Endothelial cell of umbilical vein (primary cell): ENCODE measurements at regions not wholly inside any gene's neighbourhood (a gene's known extent, or its start where the extent isn't known, plus 50 kb on each side); places are given as distances from the start of the nearest gene placed in this dataset.

Experiments
- BruUV-seq: library from RNA; stranded (reverse); fragments of 400-500 nt; replicated peaks from 2 replicates; lab custom pipeline; 2021; lab: Mats Ljungman, UMichigan
- CTCF ChIA-PET: fragments of 300-600, 350-600 bp; sonication (Branson Sonifier 250); formaldehyde crosslinking; loops from one replicate; lab custom pipeline; 2021; ENCODE audit warnings: antibody characterized with exemption, inconsistent platforms; lab: Charles Lee
- POLR2A ChIA-PET: fragments of 300-600, 350-600 bp; sonication (Branson Sonifier 250); formaldehyde crosslinking; loops from one replicate; lab custom pipeline; 2021; ENCODE audit warnings: antibody characterized with exemption, inconsistent platforms; lab: Charles Lee
- DNase-seq: peaks from one replicate; pipeline ENCODE4 v3.0.0-alpha.2; 2011; ENCODE audit warnings: low read depth, low spot score
- FAIRE-seq: peaks from 2 replicates; lab custom pipeline; 2011; peaks lifted over from hg19 to GRCh38; lab: Jason Lieb, UNC
- H2AFZ ChIP-seq: 2 replicates; pipeline ENCODE4 v1.6.0; 2012; ENCODE audit warnings: low read depth, low read length, control low read depth, inconsistent platforms
- H3K27ac ChIP-seq: 2 replicates; pipeline ENCODE4 v1.5.1; 2011; ENCODE audit warnings: low read depth, mild to moderate bottlenecking, control low read depth, low read length, moderate library complexity; ENCODE audit not compliant: insufficient read depth
- H3K27me3 ChIP-seq, 2 experiments: 2 replicates each; pipeline versions ENCODE4 v1.6.0 to v1.6.1; 2011; ENCODE audit warnings: low read length in 2 of 2, mixed read lengths in 1 of 2; ENCODE audit not compliant: control insufficient read depth in 2 of 2, insufficient read depth in 2 of 2
- H3K36me3 ChIP-seq, 2 experiments: 2 replicates in 1 of 2; 3 replicates in 1 of 2; pipeline ENCODE4 v1.5.1; 2011; ENCODE audit warnings: low read length in 2 of 2, mild to moderate bottlenecking in 1 of 2, moderate library complexity in 1 of 2; ENCODE audit not compliant: control insufficient read depth in 2 of 2, insufficient read depth in 2 of 2; ENCODE audit errors: extremely low read depth in 1 of 2
- H3K4me1 ChIP-seq: 3 replicates; pipeline ENCODE4 v1.5.1; 2011; ENCODE audit warnings: mild to moderate bottlenecking, low read length; ENCODE audit not compliant: control insufficient read depth, insufficient read depth; ENCODE audit errors: extremely low read depth
- H3K4me2 ChIP-seq: 2 replicates; pipeline ENCODE4 v1.6.1; 2011; ENCODE audit warnings: low read length, control low read depth, mixed read lengths; ENCODE audit not compliant: insufficient read depth
- H3K4me3 ChIP-seq, 3 experiments: fragments of 200-600 bp in 1 of 3; sonication (generic), shearing (Covaris generic) in 1 of 3; replicated peaks in 1 of 3; 2 replicates each; pipeline ENCODE4 v1.5.1; 2011 to 2016; ENCODE audit warnings: control low read depth in 3 of 3, low read length in 3 of 3, mild to moderate bottlenecking in 2 of 3, inconsistent platforms in 1 of 3, low read depth in 1 of 3, moderate library complexity in 1 of 3; ENCODE audit not compliant: insufficient read depth in 1 of 3
- H3K79me2 ChIP-seq: 2 replicates; pipeline ENCODE4 v1.6.0; 2012; ENCODE audit warnings: low read length, inconsistent platforms; ENCODE audit not compliant: control insufficient read depth, insufficient read depth
- H3K9ac ChIP-seq: replicated peaks from 2 replicates; pipeline ENCODE3; 2011; ENCODE audit warnings: low read length, control low read depth; ENCODE audit not compliant: insufficient read depth; ENCODE audit errors: extremely low read depth
- H3K9me1 ChIP-seq: replicated peaks from 3 replicates; pipeline ENCODE4 v1.6.0; 2011; ENCODE audit warnings: mild to moderate bottlenecking, low read length; ENCODE audit not compliant: control insufficient read depth, insufficient read depth; ENCODE audit errors: extremely low read depth
- H3K9me3 ChIP-seq: replicated peaks from 2 replicates; pipeline ENCODE4 v1.5.1; 2012; ENCODE audit warnings: low read length, inconsistent platforms; ENCODE audit not compliant: control insufficient read depth, insufficient read depth
- H4K20me1 ChIP-seq: replicated peaks from 2 replicates; pipeline ENCODE3; 2011; ENCODE audit warnings: mild to moderate bottlenecking, low read length; ENCODE audit not compliant: control insufficient read depth, insufficient read depth; ENCODE audit errors: extremely low read depth
- EZH2 ChIP-seq: IDR thresholded peaks from 2 replicates; pipeline ENCODE4 v1.6.1; 2012; ENCODE audit warnings: borderline replicate concordance, low read depth, mild to moderate bottlenecking, moderate library complexity, low read length, inconsistent platforms; ENCODE audit not compliant: severe bottlenecking
- FOS ChIP-seq: IDR thresholded peaks from 2 replicates; pipeline ENCODE4 v1.6.1; 2011; ENCODE audit warnings: mild to moderate bottlenecking, low read length, moderate library complexity, borderline replicate concordance; ENCODE audit not compliant: insufficient read depth
- GATA2 ChIP-seq: IDR thresholded peaks from 2 replicates; pipeline ENCODE4 v1.7.0; 2011; ENCODE audit warnings: low read depth, mild to moderate bottlenecking, moderate library complexity, mixed read lengths, low read length; ENCODE audit not compliant: insufficient read length, insufficient read depth
- JUN ChIP-seq: IDR thresholded peaks from 2 replicates; pipeline ENCODE4 v1.6.1; 2011; ENCODE audit warnings: borderline replicate concordance, low read depth; ENCODE audit not compliant: insufficient read length, insufficient read depth
- MYC ChIP-seq: IDR thresholded peaks from one replicate; pipeline ENCODE4 v1.6.1; 2011; ENCODE audit warnings: mild to moderate bottlenecking, low read depth, low read length
- POLR2A ChIP-seq: IDR thresholded peaks from 2 replicates; pipeline ENCODE4 v1.6.1; 2012; ENCODE audit warnings: low read depth, mild to moderate bottlenecking, control low read depth, low read length
- POLR2AphosphoS5 ChIP-seq: IDR thresholded peaks from 2 replicates; pipeline ENCODE4 v1.6.1; 2012; ENCODE audit warnings: low read depth, mild to moderate bottlenecking, control low read depth, low read length, moderate library complexity; ENCODE audit not compliant: insufficient read depth
- dilution Hi-C: fragments of 300-500 bp; cut with MboI; formaldehyde crosslinking; loops from one replicate; pipeline ENCODE4 v1.15.0; 2019; ENCODE audit warnings: low sequenced_read_pairs; ENCODE audit not compliant: extremely low pct_ligation_motif_present
- intact Hi-C: fragments of 100-400 bp; cut with micrococcal nuclease; formaldehyde crosslinking; loops from one replicate; pipeline ENCODE4 v1.10.0; 2022
- TF ChIP-seq, protein P1 (sequence below), 2 donors: IDR thresholded peaks; 1 replicate in 1 of 2; 2 replicates in 1 of 2; pipeline ENCODE4 v1.5.1; 2011; ENCODE audit warnings: low read length in 2 of 2, mild to moderate bottlenecking in 2 of 2, moderate library complexity in 2 of 2, control low read depth in 1 of 2, inconsistent platforms in 1 of 2, low read depth in 1 of 2; ENCODE audit not compliant: insufficient read depth in 1 of 2; ENCODE audit errors: extremely low read depth in 1 of 2
- TF ChIP-seq, protein P2 (sequence below): IDR thresholded peaks from 2 replicates; pipeline ENCODE4 v1.6.1; 2011; ENCODE audit not compliant: insufficient read depth, insufficient read length

GRCh38 chr9:93897075-93897970 lies 57.8 kb downstream of the BARX1 start:
- dilution Hi-C loops: no loop called here
- no TSS peak for BruUV-seq
- POLR2A ChIA-PET: no interaction called here

More at GRCh38 chr9:93897075-93897970, 57.8 kb downstream of the BARX1 start:
- no peaks in the 10 kb centered on the region for H3K36me3 ChIP-seq
- H3K27ac ChIP-seq: no peak overlapping the region
- FAIRE-seq (no peak), DNase-seq (no peak)
- CTCF ChIA-PET: no interaction called here
- no peaks in the 10 kb centered on the region for H3K79me2 ChIP-seq
- H2AFZ ChIP-seq: no peak overlapping the region
- no peak overlapping the region for H3K4me2 ChIP-seq
- no peaks in the 10 kb centered on the region for H3K4me1 ChIP-seq
- no peak overlapping the region for H3K4me3 ChIP-seq
- no peaks in the 10 kb centered on the region for H3K9me3 ChIP-seq
- intact Hi-C loops: no loop called here
- TF ChIP-seq EZH2 (no peak), FOS (no peak), POLR2A (no peak), POLR2AphosphoS5 (no peak), GATA2 (no peak), MYC (no peak), JUN (no peak)
- TF ChIP-seq, protein P1, sequence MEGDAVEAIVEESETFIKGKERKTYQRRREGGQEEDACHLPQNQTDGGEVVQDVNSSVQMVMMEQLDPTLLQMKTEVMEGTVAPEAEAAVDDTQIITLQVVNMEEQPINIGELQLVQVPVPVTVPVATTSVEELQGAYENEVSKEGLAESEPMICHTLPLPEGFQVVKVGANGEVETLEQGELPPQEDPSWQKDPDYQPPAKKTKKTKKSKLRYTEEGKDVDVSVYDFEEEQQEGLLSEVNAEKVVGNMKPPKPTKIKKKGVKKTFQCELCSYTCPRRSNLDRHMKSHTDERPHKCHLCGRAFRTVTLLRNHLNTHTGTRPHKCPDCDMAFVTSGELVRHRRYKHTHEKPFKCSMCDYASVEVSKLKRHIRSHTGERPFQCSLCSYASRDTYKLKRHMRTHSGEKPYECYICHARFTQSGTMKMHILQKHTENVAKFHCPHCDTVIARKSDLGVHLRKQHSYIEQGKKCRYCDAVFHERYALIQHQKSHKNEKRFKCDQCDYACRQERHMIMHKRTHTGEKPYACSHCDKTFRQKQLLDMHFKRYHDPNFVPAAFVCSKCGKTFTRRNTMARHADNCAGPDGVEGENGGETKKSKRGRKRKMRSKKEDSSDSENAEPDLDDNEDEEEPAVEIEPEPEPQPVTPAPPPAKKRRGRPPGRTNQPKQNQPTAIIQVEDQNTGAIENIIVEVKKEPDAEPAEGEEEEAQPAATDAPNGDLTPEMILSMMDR (IDR thresholded peaks at IDR 0.05; ENCODE audit: extremely low read depth in 1 of 2, insufficient read depth in 1 of 2, low read depth in 1 of 2, low read length in 2 of 2): no peak
- TF ChIP-seq, protein P2, sequence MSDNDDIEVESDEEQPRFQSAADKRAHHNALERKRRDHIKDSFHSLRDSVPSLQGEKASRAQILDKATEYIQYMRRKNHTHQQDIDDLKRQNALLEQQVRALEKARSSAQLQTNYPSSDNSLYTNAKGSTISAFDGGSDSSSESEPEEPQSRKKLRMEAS: no peak
- H3K27me3 ChIP-seq: no peaks in the 10 kb centered on the region
- H3K9me1 ChIP-seq: no peaks in the 10 kb centered on the region
- H4K20me1 ChIP-seq: no peaks in the 10 kb centered on the region
- no peak overlapping the region for H3K9ac ChIP-seq
